GM18873 (cell line): ENCODE measurements at regions not wholly inside any gene's neighbourhood (a gene's known extent, or its start where the extent isn't known, plus 50 kb on each side); places are given as distances from the start of the nearest gene placed in this dataset.

Experiments used
- ATAC-seq: cut with Tn5 transposase; IDR thresholded peaks from one replicate; pipeline ENCODE4 v1.9.1; 2021; ENCODE audit warnings: mild to moderate bottlenecking, moderate library complexity, moderate number of reproducible peaks; ENCODE audit not compliant: unreplicated experiment, low FRiP score

- ATAC-seq = no peak
These were observed 1002.3 kb upstream of the CDH8 start for GRCh38 chr16:63038397-63039106.

- ATAC-seq = no peak
These were observed 1001.6 kb upstream of the CDH8 start for GRCh38 chr16:63037761-63038396.

- ATAC-seq = no peak
These were observed 982.5 kb upstream of the CDH8 start for GRCh38 chr16:63018581-63019223.

GRCh38 chr16:63008688-63009087 lies 972.5 kb upstream of the CDH8 start:
- ATAC-seq = no peak

GRCh38 chr16:63005356-63005755 lies 969.1 kb upstream of the CDH8 start:
- ATAC-seq = no peak

GRCh38 chr16:62989480-62989879 lies 953.2 kb upstream of the CDH8 start:
- ATAC-seq = no peak

- no peak for ATAC-seq
These were observed 949.5 kb upstream of the CDH8 start for GRCh38 chr16:62985722-62986121.

GRCh38 chr16:62978451-62978850 lies 942.2 kb upstream of the CDH8 start:
- no peak for ATAC-seq

GRCh38 chr16:62977876-62978275 lies 941.6 kb upstream of the CDH8 start:
- no peak for ATAC-seq

GRCh38 chr16:62974424-62974823 lies 938.2 kb upstream of the CDH8 start:
- no peak for ATAC-seq

GRCh38 chr16:62970851-62971250 lies 934.6 kb upstream of the CDH8 start:
- ATAC-seq = no peak

- no peak for ATAC-seq
These were observed 933.6 kb upstream of the CDH8 start for GRCh38 chr16:62969711-62970318.

GRCh38 chr16:62967611-62968010 lies 931.4 kb upstream of the CDH8 start:
- no peak for ATAC-seq

- no peak for ATAC-seq
These were observed 930.9 kb upstream of the CDH8 start for GRCh38 chr16:62967163-62967562.

GRCh38 chr16:62966626-62967025 lies 930.4 kb upstream of the CDH8 start:
- no peak for ATAC-seq

GRCh38 chr16:62965831-62966230 lies 929.6 kb upstream of the CDH8 start:
- ATAC-seq = no peak

- ATAC-seq = no peak
These were observed 927.6 kb upstream of the CDH8 start for GRCh38 chr16:62963846-62964245.

- ATAC-seq = no peak
These were observed 918.8 kb upstream of the CDH8 start for GRCh38 chr16:62955033-62955349.

- no peak for ATAC-seq
These were observed 918.1 kb upstream of the CDH8 start for GRCh38 chr16:62954144-62955032.

GRCh38 chr16:62950351-62950750 lies 914.1 kb upstream of the CDH8 start:
- no peak for ATAC-seq

- ATAC-seq = no peak
These were observed 904.3 kb upstream of the CDH8 start for GRCh38 chr16:62940569-62940968.
